ENCODE measurements at regions not wholly inside any gene's neighbourhood (a gene's known extent, or its start where the extent isn't known, plus 50 kb on each side); places are given as distances from the start of the nearest gene placed in this dataset.

- no peak for FAIRE-seq
Measured at GRCh38 chr6:37555040-37555781, 55.5 kb upstream of the CCDC167 start.

GRCh38 chr6:37554480-37554819 is 54.8 kb upstream of the CCDC167 start:
- FAIRE-seq: no peak

GRCh38 chr6:37552267-37552666 is 52.6 kb upstream of the CCDC167 start:
- no peak for FAIRE-seq

GRCh38 chr6:37551867-37552266 is 52.2 kb upstream of the CCDC167 start:
- no peak for FAIRE-seq

- no peak for FAIRE-seq
Measured at GRCh38 chr6:37551446-37551845, 51.8 kb upstream of the CCDC167 start.

- no peak for FAIRE-seq
Measured at GRCh38 chr6:37551002-37551401, 51.3 kb upstream of the CCDC167 start.

- no peak for FAIRE-seq
Measured at GRCh38 chr6:37550191-37550831, 50.6 kb upstream of the CCDC167 start.

- FAIRE-seq: no peak
Measured at GRCh38 chr6:37549558-37549957, 49.9 kb upstream of the CCDC167 start.

Measured in endometrium (tissue), 2 donors.